Spleen (tissue), 11 donors: ENCODE measurements at regions not wholly inside any gene's neighbourhood (a gene's known extent, or its start where the extent isn't known, plus 50 kb on each side); places are given as distances from the start of the nearest gene placed in this dataset.
"Not testable (repeated sequence)": the region's sequence is repeated elsewhere in the genome, so short reads cannot be mapped to it uniquely, and the experiment has no call there.

Source experiments
- DNase-seq: peaks from one replicate; pipeline ENCODE4 v3.0.0-alpha.2; 2020
- H3K27ac ChIP-seq, 8 donors: fragments of 200-600 bp; sonication (generic) in 7 of 8; 1 replicate in 4 of 8; 2 replicates in 4 of 8; pipeline versions ENCODE4 v1.5.0 to v1.8.0; 2016 to 2021; ENCODE audit warnings: inconsistent platforms in 4 of 8, mild to moderate bottlenecking in 4 of 8, moderate library complexity in 1 of 8
- H3K27me3 ChIP-seq, 7 donors: fragments of 200-600 bp; sonication (generic) in 6 of 7; replicated peaks in 1 of 7; 1 replicate in 4 of 7; 2 replicates in 3 of 7; pipeline versions ENCODE4 v1.5.0 to v1.8.0; 2016 to 2021; ENCODE audit warnings: inconsistent platforms in 3 of 7, mild to moderate bottlenecking in 1 of 7
- H3K36me3 ChIP-seq, 6 donors: fragments of 200-600 bp; sonication (generic) in 5 of 6; 1 replicate in 4 of 6; 2 replicates in 2 of 6; pipeline versions ENCODE4 v1.5.0 to v1.8.0; 2016 to 2021; ENCODE audit warnings: inconsistent platforms in 2 of 6
- H3K4me1 ChIP-seq, 6 donors: fragments of 200-600 bp; sonication (generic) in 5 of 6; 1 replicate in 3 of 6; 2 replicates in 3 of 6; pipeline versions ENCODE4 v1.5.0 to v1.8.0; 2016 to 2021; ENCODE audit warnings: inconsistent platforms in 3 of 6
- H3K4me3 ChIP-seq, 8 donors: fragments of 200-600 bp; sonication (generic) in 7 of 8; 1 replicate in 4 of 8; 2 replicates in 4 of 8; pipeline versions ENCODE4 v1.5.0 to v1.8.0; 2016 to 2021; ENCODE audit warnings: inconsistent platforms in 4 of 8, mild to moderate bottlenecking in 4 of 8, moderate library complexity in 2 of 8
- H3K9me3 ChIP-seq, 8 donors: fragments of 200-600 bp; sonication (generic) in 7 of 8; 1 replicate in 4 of 8; 2 replicates in 4 of 8; pipeline versions ENCODE4 v1.5.0 to v1.8.0; 2016 to 2021; ENCODE audit warnings: inconsistent platforms in 4 of 8
- CTCF ChIP-seq, 11 experiments: fragments of 200-600 bp in 7 of 11; fragments of 450-650 bp in 4 of 11; sonication (generic) in 4 of 11; IDR thresholded peaks in 8 of 11; conservative IDR thresholded peaks in 3 of 11; 1 replicate in 7 of 11; 2 replicates in 4 of 11; pipeline versions ENCODE4 v1.4.0 to v1.8.0; 2016 to 2021; ENCODE audit warnings: antibody characterized with exemption in 11 of 11, inconsistent platforms in 4 of 11, mild to moderate bottlenecking in 1 of 11
- POLR2A ChIP-seq, 3 donors: fragments of 450-650 bp; IDR thresholded peaks; one replicate each; pipeline ENCODE4 v1.5.1; 2017; ENCODE audit warnings: antibody characterized with exemption in 3 of 3, mild to moderate bottlenecking in 1 of 3
- POLR2AphosphoS5 ChIP-seq, 3 donors: sonication (generic); formaldehyde crosslinking; IDR thresholded peaks; one replicate each; pipeline ENCODE4 v1.5.1; 2017; ENCODE audit warnings: antibody characterized with exemption in 3 of 3
- WGBS, 5 donors: extraction: QIAGEN DNeasy Blood & Tissue Kit in 3 of 5; methylation state at CpG; one replicate each; pipeline versions ENCODE4 v1.1.5 to v1.1.7; 2013 to 2018; 5-methylcytosine and 5-hydroxymethylcytosine counted together
- intact Hi-C: fragments of 100-400 bp; cut with DNase I; formaldehyde crosslinking; loops from one replicate; pipeline ENCODE4 v1.15.0; 2023; ENCODE audit warnings: low total_unique reads
- donor health status: healthy with polysubstance abuse.
- donor health status: DM: no; HTN: no; CAD: no; lungs with moderate emphysema.
- donor health status: DM: no; HTN: no; CAD: no.
- donor health status: Bipolar disorder and iron deficiency.
- donor health status: healthy.
- donor health status: DM: no; HTN: no; CAD: no.
- donor health status: DM: yes; HTN: yes; CAD: no.

- intact Hi-C loops: no loop called here
- Histone ChIP-seq H3K4me3 (no peak overlapping the region), H3K4me1 (no peaks in the 10 kb centered on the region), H3K27ac (no peak overlapping the region), H3K9me3 (peaks cover 0 to 22% (median 9%) of the 10 kb centered on the region in 8 donors), H3K36me3 (no peaks in the 10 kb centered on the region), H3K27me3 (no peaks in the 10 kb centered on the region)
- no peak for DNase-seq
- TF ChIP-seq POLR2A (IDR thresholded peaks at IDR 0.05) (no peak), POLR2AphosphoS5 (IDR thresholded peaks at IDR 0.05) (no peak), CTCF (IDR thresholded peaks at IDR 0.05 in 8 of 11, conservative IDR thresholded peaks at IDR 0.05 in 3 of 11) (no peak)
- WGBS, 5 donors: 68 to 90% (median 77%) methylated on average over 2 of the region's 2 CpGs
Measured at GRCh38 chr10:81439445-81439844, 435.5 kb upstream of the NRG3 start.

DNA sequence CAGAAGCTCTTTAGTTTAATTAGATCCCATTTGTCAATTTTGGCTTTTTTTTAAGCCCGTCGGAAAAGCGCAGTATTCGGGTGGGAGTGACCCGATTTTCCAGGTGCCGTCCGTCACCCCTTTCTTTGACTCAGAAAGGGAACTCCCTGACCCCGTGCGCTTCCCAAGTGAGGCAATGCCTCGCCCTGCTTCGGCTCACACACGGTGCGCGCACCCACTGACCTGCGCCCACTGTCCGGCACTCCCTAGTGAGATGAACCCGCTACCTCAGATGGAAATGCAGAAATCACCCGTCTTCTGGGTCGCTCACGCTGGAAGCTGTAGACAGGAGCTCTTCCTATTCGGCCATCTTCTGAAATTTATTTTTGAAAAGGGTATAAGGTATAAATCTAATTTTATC is 433.4 kb upstream of the NRG3 start:
- intact Hi-C loops, H3K4me1 ChIP-seq, DNase-seq, H3K36me3 ChIP-seq, H3K27me3 ChIP-seq, H3K4me3 ChIP-seq, H3K27ac ChIP-seq: not testable (repeated sequence)
- peaks cover 0 to 26% (median 9%) of the 10 kb centered on the region in 8 donors for H3K9me3 ChIP-seq
- WGBS, 5 donors: 93 to 97% (median 95%) methylated on average over 21 of the region's 21 CpGs

GRCh38 chr10:81444242-81444929 is 430.6 kb upstream of the NRG3 start:
- H3K36me3 ChIP-seq: no peaks in the 10 kb centered on the region
- TF ChIP-seq POLR2AphosphoS5 (IDR thresholded peaks at IDR 0.05) (no peak), CTCF (IDR thresholded peaks at IDR 0.05 in 8 of 11, conservative IDR thresholded peaks at IDR 0.05 in 3 of 11) (no peak), POLR2A (IDR thresholded peaks at IDR 0.05) (no peak)
- no peak overlapping the region for H3K27ac ChIP-seq
- H3K27me3 ChIP-seq: no peaks in the 10 kb centered on the region
- H3K4me3 ChIP-seq: no peak overlapping the region
- DNase-seq: no peak
- WGBS, 5 donors: 80 to 94% (median 89%) methylated on average over 7 of the region's 7 CpGs
- intact Hi-C loops: no loop called here
- H3K9me3 ChIP-seq: peaks cover 0 to 30% (median 12%) of the 10 kb centered on the region in 8 donors
- H3K4me1 ChIP-seq: no peaks in the 10 kb centered on the region

- intact Hi-C loops: no loop called here
- TF ChIP-seq POLR2AphosphoS5 (IDR thresholded peaks at IDR 0.05) (no peak), CTCF (IDR thresholded peaks at IDR 0.05 in 8 of 11, conservative IDR thresholded peaks at IDR 0.05 in 3 of 11) (no peak), POLR2A (IDR thresholded peaks at IDR 0.05) (no peak)
- no peak for DNase-seq
- WGBS, 5 donors: 50 to 79% (median 63%) methylated on average over 1 of the region's 1 CpG
- no peaks in the 10 kb centered on the region for H3K4me1 ChIP-seq
- no peaks in the 10 kb centered on the region for H3K36me3 ChIP-seq
- peaks cover 0 to 16% (median 4%) of the 10 kb centered on the region in 8 donors for H3K9me3 ChIP-seq
- H3K27ac ChIP-seq: no peak overlapping the region
- H3K27me3 ChIP-seq: no peaks in the 10 kb centered on the region
- no peak overlapping the region for H3K4me3 ChIP-seq
Measured at GRCh38 chr10:81450651-81451050, 424.3 kb upstream of the NRG3 start.
